ENCODE measurements at regions not wholly inside any gene's neighbourhood (a gene's known extent, or its start where the extent isn't known, plus 50 kb on each side); places are given as distances from the start of the nearest gene placed in this dataset.
"Not testable (repeated sequence)": the region's sequence is repeated elsewhere in the genome, so short reads cannot be mapped to it uniquely, and the experiment has no call there.

- intact Hi-C loops (cut with DNase I) = no loop called here
- Histone ChIP-seq H3K36me3 (ENCODE audit: insufficient read depth in 1 of 2, low read depth in 1 of 2) (no peaks in the 10 kb centered on the region), H3K4me1 (no peaks in the 10 kb centered on the region), H3K27me3 (ENCODE audit: insufficient read depth in 3 of 3, low read length in 2 of 3) (peaks cover 0 to 9% (median 0%) of the 10 kb centered on the region in 3 donors), H3K4me3 (no peak overlapping the region), H3K9me3 (no peaks in the 10 kb centered on the region), H3K27ac (no peak overlapping the region)
- DNase-seq (no peak), ATAC-seq (no peak)
- TF ChIP-seq CTCF (IDR thresholded peaks at IDR 0.05) = peak; percentile 63
These were observed 81.0 kb upstream of the ZDHHC15 start for GRCh38 chrX:75603833-75604232.

- H3K9me3 ChIP-seq; H3K27ac ChIP-seq; ATAC-seq; DNase-seq; intact Hi-C loops (cut with DNase I); H3K36me3 ChIP-seq (ENCODE audit: insufficient read depth in 1 of 2, low read depth in 1 of 2); H3K4me3 ChIP-seq; H3K27me3 ChIP-seq (ENCODE audit: insufficient read depth in 3 of 3, low read length in 2 of 3); H3K4me1 ChIP-seq: not testable (repeated sequence)
- WGBS, 3 donors = 92 to 97% (median 92%) methylated on average over 11 to 12 of the region's 12 CpGs
These were observed 79.2 kb upstream of the ZDHHC15 start for GRCh38 chrX:75602022-75602421.

- no peaks in the 10 kb centered on the region for H3K4me1 ChIP-seq
- no peak overlapping the region for H3K4me3 ChIP-seq
- no peak for TF ChIP-seq CTCF (IDR thresholded peaks at IDR 0.05)
- no peaks in the 10 kb centered on the region for H3K27me3 ChIP-seq (ENCODE audit: insufficient read depth in 3 of 3, low read length in 2 of 3)
- no peaks in the 10 kb centered on the region for H3K9me3 ChIP-seq
- ATAC-seq = peak in 3 of 4 donors; percentile 32 to 62 (median 61)
- no peak for DNase-seq
- WGBS, 3 donors = 29 to 41% (median 31%) methylated on average over 2 of the region's 2 CpGs
- intact Hi-C loops (cut with DNase I) = no loop called here
- H3K27ac ChIP-seq = no peak overlapping the region
- no peaks in the 10 kb centered on the region for H3K36me3 ChIP-seq (ENCODE audit: insufficient read depth in 1 of 2, low read depth in 1 of 2)
These were observed 73.3 kb upstream of the ZDHHC15 start for GRCh38 chrX:75596178-75596577.

- intact Hi-C loops (cut with DNase I); H3K27ac ChIP-seq; H3K27me3 ChIP-seq (ENCODE audit: insufficient read depth in 3 of 3, low read length in 2 of 3); DNase-seq; H3K4me3 ChIP-seq; H3K36me3 ChIP-seq (ENCODE audit: insufficient read depth in 1 of 2, low read depth in 1 of 2); ATAC-seq; H3K9me3 ChIP-seq; H3K4me1 ChIP-seq: not testable (repeated sequence)
- WGBS, 3 donors = 53 to 58% (median 54%) methylated on average over 4 to 7 of the region's 7 CpGs
These were observed 70.3 kb upstream of the ZDHHC15 start for GRCh38 chrX:75593186-75593585.

GRCh38 chrX:75582511-75582910, 59.7 kb upstream of the ZDHHC15 start:
- no peak overlapping the region for H3K4me3 ChIP-seq
- intact Hi-C loops (cut with DNase I) = no loop called here

More at GRCh38 chrX:75582511-75582910, 59.7 kb upstream of the ZDHHC15 start:
- ATAC-seq (no peak), DNase-seq (no peak)
- no peaks in the 10 kb centered on the region for H3K36me3 ChIP-seq (ENCODE audit: insufficient read depth in 1 of 2, low read depth in 1 of 2)
- no peaks in the 10 kb centered on the region for H3K4me1 ChIP-seq
- H3K27ac ChIP-seq = no peak overlapping the region
- H3K9me3 ChIP-seq = no peaks in the 10 kb centered on the region
- TF ChIP-seq CTCF (IDR thresholded peaks at IDR 0.05) = no peak
- WGBS, 3 donors = 87 to 98% (median 98%) methylated on average over 13 of the region's 13 CpGs
- peaks cover 0 to 9% (median 0%) of the 10 kb centered on the region in 3 donors for H3K27me3 ChIP-seq (ENCODE audit: insufficient read depth in 3 of 3, low read length in 2 of 3)
